ENCODE measurements at regions not wholly inside any gene's neighbourhood (a gene's known extent, or its start where the extent isn't known, plus 50 kb on each side); places are given as distances from the start of the nearest gene placed in this dataset.

- no peaks in the 10 kb centered on the region for H3K36me3 ChIP-seq (ENCODE audit: control insufficient read depth, insufficient read depth, low read length)
- no peaks in the 10 kb centered on the region for H3K27me3 ChIP-seq (ENCODE audit: control insufficient read depth, insufficient read depth, low read length)
- H3K9ac ChIP-seq (ENCODE audit: low read length), result no peak overlapping the region
- no peaks in the 10 kb centered on the region for H3K4me1 ChIP-seq (ENCODE audit: control insufficient read depth, insufficient read depth, low read length)
- no peak overlapping the region for H3K4me3 ChIP-seq (ENCODE audit: low read length)
- no peaks in the 10 kb centered on the region for H3K9me3 ChIP-seq (ENCODE audit: control insufficient read depth, low read length)
Measured at GRCh38 chr15:38817427-38818156, 253.0 kb upstream of the RASGRP1 start.

- Histone ChIP-seq H3K27me3 (ENCODE audit: control insufficient read depth, insufficient read depth, low read length) (no peaks in the 10 kb centered on the region), H3K4me3 (ENCODE audit: low read length) (no peak overlapping the region), H3K9ac (ENCODE audit: low read length) (no peak overlapping the region), H3K4me1 (ENCODE audit: control insufficient read depth, insufficient read depth, low read length) (no peaks in the 10 kb centered on the region), H3K9me3 (ENCODE audit: control insufficient read depth, low read length) (no peaks in the 10 kb centered on the region), H3K36me3 (ENCODE audit: control insufficient read depth, insufficient read depth, low read length) (no peaks in the 10 kb centered on the region)
Measured at GRCh38 chr15:38818157-38818790, 253.7 kb upstream of the RASGRP1 start.

- Histone ChIP-seq H3K27me3 (ENCODE audit: control insufficient read depth, insufficient read depth, low read length) (no peaks in the 10 kb centered on the region), H3K9ac (ENCODE audit: low read length) (no peak overlapping the region), H3K4me3 (ENCODE audit: low read length) (no peak overlapping the region), H3K9me3 (ENCODE audit: control insufficient read depth, low read length) (no peaks in the 10 kb centered on the region), H3K36me3 (ENCODE audit: control insufficient read depth, insufficient read depth, low read length) (no peaks in the 10 kb centered on the region), H3K4me1 (ENCODE audit: control insufficient read depth, insufficient read depth, low read length) (no peaks in the 10 kb centered on the region)
Measured at GRCh38 chr15:38819387-38819950, 254.9 kb upstream of the RASGRP1 start.

- no peaks in the 10 kb centered on the region for H3K9me3 ChIP-seq (ENCODE audit: control insufficient read depth, low read length)
- H3K9ac ChIP-seq (ENCODE audit: low read length), result no peak overlapping the region
- H3K4me3 ChIP-seq (ENCODE audit: low read length), result no peak overlapping the region
- no peaks in the 10 kb centered on the region for H3K27me3 ChIP-seq (ENCODE audit: control insufficient read depth, insufficient read depth, low read length)
- no peaks in the 10 kb centered on the region for H3K4me1 ChIP-seq (ENCODE audit: control insufficient read depth, insufficient read depth, low read length)
- no peaks in the 10 kb centered on the region for H3K36me3 ChIP-seq (ENCODE audit: control insufficient read depth, insufficient read depth, low read length)
Measured at GRCh38 chr15:38823263-38823662, 258.6 kb upstream of the RASGRP1 start.

- Histone ChIP-seq H3K4me3 (ENCODE audit: low read length) (no peak overlapping the region), H3K36me3 (ENCODE audit: control insufficient read depth, insufficient read depth, low read length) (no peaks in the 10 kb centered on the region), H3K9me3 (ENCODE audit: control insufficient read depth, low read length) (no peaks in the 10 kb centered on the region), H3K27me3 (ENCODE audit: control insufficient read depth, insufficient read depth, low read length) (no peaks in the 10 kb centered on the region), H3K9ac (ENCODE audit: low read length) (no peak overlapping the region), H3K4me1 (ENCODE audit: control insufficient read depth, insufficient read depth, low read length) (no peaks in the 10 kb centered on the region)
Measured at GRCh38 chr15:38824719-38825118, 260.1 kb upstream of the RASGRP1 start.

- H3K27me3 ChIP-seq (ENCODE audit: control insufficient read depth, insufficient read depth, low read length), result no peaks in the 10 kb centered on the region
- H3K4me1 ChIP-seq (ENCODE audit: control insufficient read depth, insufficient read depth, low read length), result no peaks in the 10 kb centered on the region
- no peaks in the 10 kb centered on the region for H3K36me3 ChIP-seq (ENCODE audit: control insufficient read depth, insufficient read depth, low read length)
- H3K9me3 ChIP-seq (ENCODE audit: control insufficient read depth, low read length), result no peaks in the 10 kb centered on the region
- H3K4me3 ChIP-seq (ENCODE audit: low read length), result no peak overlapping the region
- no peak overlapping the region for H3K9ac ChIP-seq (ENCODE audit: low read length)
Measured at GRCh38 chr15:38826880-38827279, 262.3 kb upstream of the RASGRP1 start.

GRCh38 chr15:38828031-38828532 is 263.5 kb upstream of the RASGRP1 start:
- no peak overlapping the region for H3K4me3 ChIP-seq (ENCODE audit: low read length)
- no peaks in the 10 kb centered on the region for H3K9me3 ChIP-seq (ENCODE audit: control insufficient read depth, low read length)
- no peaks in the 10 kb centered on the region for H3K4me1 ChIP-seq (ENCODE audit: control insufficient read depth, insufficient read depth, low read length)
- H3K27me3 ChIP-seq (ENCODE audit: control insufficient read depth, insufficient read depth, low read length), result no peaks in the 10 kb centered on the region
- no peaks in the 10 kb centered on the region for H3K36me3 ChIP-seq (ENCODE audit: control insufficient read depth, insufficient read depth, low read length)
- H3K9ac ChIP-seq (ENCODE audit: low read length), result no peak overlapping the region

- H3K4me1 ChIP-seq (ENCODE audit: control insufficient read depth, insufficient read depth, low read length), result no peaks in the 10 kb centered on the region
- no peaks in the 10 kb centered on the region for H3K27me3 ChIP-seq (ENCODE audit: control insufficient read depth, insufficient read depth, low read length)
- H3K9me3 ChIP-seq (ENCODE audit: control insufficient read depth, low read length), result no peaks in the 10 kb centered on the region
- H3K4me3 ChIP-seq (ENCODE audit: low read length), result no peak overlapping the region
- no peak overlapping the region for H3K9ac ChIP-seq (ENCODE audit: low read length)
- H3K36me3 ChIP-seq (ENCODE audit: control insufficient read depth, insufficient read depth, low read length), result no peaks in the 10 kb centered on the region
Measured at GRCh38 chr15:38829086-38829485, 264.5 kb upstream of the RASGRP1 start.

- no peaks in the 10 kb centered on the region for H3K27me3 ChIP-seq (ENCODE audit: control insufficient read depth, insufficient read depth, low read length)
- H3K9me3 ChIP-seq (ENCODE audit: control insufficient read depth, low read length), result no peaks in the 10 kb centered on the region
Measured at GRCh38 chr15:38842226-38842625, 277.6 kb upstream of the RASGRP1 start.

GRCh38 chr15:38843051-38843501 is 278.5 kb upstream of the RASGRP1 start:
- no peak overlapping the region for H3K9ac ChIP-seq (ENCODE audit: low read length)
- no peaks in the 10 kb centered on the region for H3K9me3 ChIP-seq (ENCODE audit: control insufficient read depth, low read length)
- H3K27me3 ChIP-seq (ENCODE audit: control insufficient read depth, insufficient read depth, low read length), result no peaks in the 10 kb centered on the region
- H3K4me1 ChIP-seq (ENCODE audit: control insufficient read depth, insufficient read depth, low read length), result no peaks in the 10 kb centered on the region
- H3K36me3 ChIP-seq (ENCODE audit: control insufficient read depth, insufficient read depth, low read length), result no peaks in the 10 kb centered on the region
- H3K4me3 ChIP-seq (ENCODE audit: low read length), result no peak overlapping the region

More at GRCh38 chr15:38842226-38842625, 277.6 kb upstream of the RASGRP1 start:
- Histone ChIP-seq H3K4me1 (ENCODE audit: control insufficient read depth, insufficient read depth, low read length) (no peaks in the 10 kb centered on the region), H3K36me3 (ENCODE audit: control insufficient read depth, insufficient read depth, low read length) (no peaks in the 10 kb centered on the region), H3K4me3 (ENCODE audit: low read length) (no peak overlapping the region), H3K9ac (ENCODE audit: low read length) (no peak overlapping the region)

- Histone ChIP-seq H3K4me3 (ENCODE audit: low read length) (no peak overlapping the region), H3K27me3 (ENCODE audit: control insufficient read depth, insufficient read depth, low read length) (no peaks in the 10 kb centered on the region), H3K36me3 (ENCODE audit: control insufficient read depth, insufficient read depth, low read length) (no peaks in the 10 kb centered on the region), H3K9ac (ENCODE audit: low read length) (no peak overlapping the region), H3K4me1 (ENCODE audit: control insufficient read depth, insufficient read depth, low read length) (no peaks in the 10 kb centered on the region), H3K9me3 (ENCODE audit: control insufficient read depth, low read length) (no peaks in the 10 kb centered on the region)
Measured at GRCh38 chr15:38843736-38844590, 279.3 kb upstream of the RASGRP1 start.
